ENCODE measurements at regions not wholly inside any gene's neighbourhood (a gene's known extent, or its start where the extent isn't known, plus 50 kb on each side); places are given as distances from the start of the nearest gene placed in this dataset.

GRCh38 chr12:93186621-93187020, 191.1 kb upstream of the NUDT4 start:
- Histone ChIP-seq H3K9me2 (replicated peaks; ENCODE audit: low read depth, low read length) (no peaks in the 10 kb centered on the region), H3K4me3 (ENCODE audit: low read length, poor library complexity, severe bottlenecking) (no peak overlapping the region), H3K9me3 (ENCODE audit: insufficient read depth, low read depth, low read length) (no peaks in the 10 kb centered on the region), H4K20me1 (ENCODE audit: insufficient read depth, low read length, poor library complexity, severe bottlenecking) (no peaks in the 10 kb centered on the region), H3F3A (ENCODE audit: low read depth) (no peaks in the 10 kb centered on the region), H3K4me1 (ENCODE audit: insufficient read depth, low read length, poor library complexity, severe bottlenecking) (peaks cover 6% of the 10 kb centered on the region), H3K9ac (ENCODE audit: low read depth, low read length, poor library complexity, severe bottlenecking) (no peak overlapping the region), H3K4me2 (ENCODE audit: low read depth, low read length, poor library complexity, severe bottlenecking) (no peak overlapping the region), H3K36me3 (ENCODE audit: insufficient read depth, low read length) (no peaks in the 10 kb centered on the region), H2AFZ (ENCODE audit: low read length) (no peak overlapping the region), H3K79me2 (ENCODE audit: insufficient read depth, low read length) (no peaks in the 10 kb centered on the region), H3K27me3 (ENCODE audit: insufficient read depth, low read length, poor library complexity, severe bottlenecking) (no peaks in the 10 kb centered on the region)
- TF ChIP-seq CTCF (conservative IDR thresholded peaks at IDR 0.05; ENCODE audit: low read length) (no peak), EZH2phosphoT487 (IDR thresholded peaks at IDR 0.05; ENCODE audit: borderline replicate concordance) (no peak)

GRCh38 chr12:93191423-93191822, 186.3 kb upstream of the NUDT4 start:
- Histone ChIP-seq H3K79me2 (ENCODE audit: insufficient read depth, low read length) (no peaks in the 10 kb centered on the region), H3K9me3 (ENCODE audit: insufficient read depth, low read depth, low read length) (no peaks in the 10 kb centered on the region), H3K27me3 (ENCODE audit: insufficient read depth, low read length, poor library complexity, severe bottlenecking) (no peaks in the 10 kb centered on the region), H3K4me2 (ENCODE audit: low read depth, low read length, poor library complexity, severe bottlenecking) (no peak overlapping the region), H4K20me1 (ENCODE audit: insufficient read depth, low read length, poor library complexity, severe bottlenecking) (no peaks in the 10 kb centered on the region), H3F3A (ENCODE audit: low read depth) (no peaks in the 10 kb centered on the region), H3K36me3 (ENCODE audit: insufficient read depth, low read length) (no peaks in the 10 kb centered on the region), H3K9ac (ENCODE audit: low read depth, low read length, poor library complexity, severe bottlenecking) (no peak overlapping the region), H3K4me1 (ENCODE audit: insufficient read depth, low read length, poor library complexity, severe bottlenecking) (no peaks in the 10 kb centered on the region), H2AFZ (ENCODE audit: low read length) (no peak overlapping the region), H3K9me2 (replicated peaks; ENCODE audit: low read depth, low read length) (no peaks in the 10 kb centered on the region), H3K4me3 (ENCODE audit: low read length, poor library complexity, severe bottlenecking) (no peak overlapping the region)
- TF ChIP-seq EZH2phosphoT487 (IDR thresholded peaks at IDR 0.05; ENCODE audit: borderline replicate concordance) (no peak), CTCF (conservative IDR thresholded peaks at IDR 0.05; ENCODE audit: low read length) (no peak)

GRCh38 chr12:93191956-93192355, 185.8 kb upstream of the NUDT4 start:
- H2AFZ ChIP-seq (ENCODE audit: low read length) = no peak overlapping the region
- no peak for TF ChIP-seq CTCF (conservative IDR thresholded peaks at IDR 0.05; ENCODE audit: low read length)
- TF ChIP-seq EZH2phosphoT487 (IDR thresholded peaks at IDR 0.05; ENCODE audit: borderline replicate concordance) = no peak

More at GRCh38 chr12:93191956-93192355, 185.8 kb upstream of the NUDT4 start:
- H3K36me3 ChIP-seq (ENCODE audit: insufficient read depth, low read length) = no peaks in the 10 kb centered on the region
- H3K4me3 ChIP-seq (ENCODE audit: low read length, poor library complexity, severe bottlenecking) = no peak overlapping the region
- H3K9me2 ChIP-seq (replicated peaks; ENCODE audit: low read depth, low read length) = no peaks in the 10 kb centered on the region
- H4K20me1 ChIP-seq (ENCODE audit: insufficient read depth, low read length, poor library complexity, severe bottlenecking) = no peaks in the 10 kb centered on the region
- no peaks in the 10 kb centered on the region for H3F3A ChIP-seq (ENCODE audit: low read depth)
- H3K4me2 ChIP-seq (ENCODE audit: low read depth, low read length, poor library complexity, severe bottlenecking) = no peak overlapping the region
- no peaks in the 10 kb centered on the region for H3K79me2 ChIP-seq (ENCODE audit: insufficient read depth, low read length)
- H3K4me1 ChIP-seq (ENCODE audit: insufficient read depth, low read length, poor library complexity, severe bottlenecking) = no peaks in the 10 kb centered on the region
- H3K27me3 ChIP-seq (ENCODE audit: insufficient read depth, low read length, poor library complexity, severe bottlenecking) = no peaks in the 10 kb centered on the region
- H3K9ac ChIP-seq (ENCODE audit: low read depth, low read length, poor library complexity, severe bottlenecking) = no peak overlapping the region
- H3K9me3 ChIP-seq (ENCODE audit: insufficient read depth, low read depth, low read length) = no peaks in the 10 kb centered on the region
